Hepatocyte (in vitro differentiated cells): ENCODE measurements at regions not wholly inside any gene's neighbourhood (a gene's known extent, or its start where the extent isn't known, plus 50 kb on each side); places are given as distances from the start of the nearest gene placed in this dataset.

Experiments
- EZH2 ChIP-seq: fragments of 200-600 bp; sonication (generic); IDR thresholded peaks from 2 replicates; pipeline ENCODE4 v1.6.1; 2016; ENCODE audit warnings: antibody characterized with exemption, mild to moderate bottlenecking, borderline replicate concordance
- EZH2phosphoT487 ChIP-seq: fragments of 200-600 bp; sonication (generic); IDR thresholded peaks from one replicate; pipeline ENCODE4 v1.6.1; 2018; ENCODE audit warnings: antibody characterized with exemption, mild to moderate bottlenecking, low read depth, moderate library complexity; ENCODE audit not compliant: unreplicated experiment, severe bottlenecking
- TF ChIP-seq, protein P1 (sequence below): fragments of 200-600 bp; sonication (generic); IDR thresholded peaks from 2 replicates; pipeline ENCODE4 v1.5.1; 2016; ENCODE audit warnings: antibody characterized with exemption, mild to moderate bottlenecking; ENCODE audit not compliant: poor library complexity

DNA sequence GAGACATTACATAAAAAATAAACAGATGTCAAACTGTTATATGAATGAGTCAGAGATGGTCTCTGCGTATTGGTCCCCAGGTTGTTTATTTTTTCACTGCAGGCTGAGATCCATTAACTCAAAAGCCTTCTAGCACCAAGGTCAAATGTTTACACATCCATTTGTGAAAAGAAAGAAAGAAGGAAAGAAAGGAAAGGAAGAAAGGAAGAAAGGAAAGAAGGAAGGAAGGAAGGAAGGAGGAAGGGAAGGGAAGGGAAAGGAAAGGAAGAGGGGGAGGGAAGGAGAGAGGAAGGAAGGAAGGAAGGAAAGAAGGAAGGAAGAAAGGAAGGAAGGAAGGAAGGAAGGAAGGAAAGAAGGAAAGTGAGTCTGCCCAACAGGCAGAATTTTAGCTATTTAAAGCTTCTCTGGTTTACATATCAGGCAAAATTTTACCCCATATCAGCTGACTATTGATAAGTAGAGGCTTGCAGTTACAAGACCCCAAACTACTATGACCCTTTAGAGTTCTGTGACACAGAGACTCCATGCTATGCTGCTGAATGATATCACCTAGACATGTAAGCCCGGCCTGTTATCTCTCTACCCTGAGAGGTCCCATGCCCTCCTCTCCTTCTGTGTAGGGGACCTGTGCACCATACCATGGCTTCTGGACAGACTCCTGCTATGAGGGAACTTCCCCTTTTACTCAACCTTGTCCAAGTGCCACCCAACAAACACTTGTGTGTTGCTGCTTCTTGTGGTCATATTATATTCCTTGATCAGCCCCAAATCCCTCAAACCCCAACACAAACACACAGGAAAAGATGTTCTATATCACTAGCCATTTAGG is 59.0 kb downstream of the DRD1 start:
- TF ChIP-seq, protein P1, sequence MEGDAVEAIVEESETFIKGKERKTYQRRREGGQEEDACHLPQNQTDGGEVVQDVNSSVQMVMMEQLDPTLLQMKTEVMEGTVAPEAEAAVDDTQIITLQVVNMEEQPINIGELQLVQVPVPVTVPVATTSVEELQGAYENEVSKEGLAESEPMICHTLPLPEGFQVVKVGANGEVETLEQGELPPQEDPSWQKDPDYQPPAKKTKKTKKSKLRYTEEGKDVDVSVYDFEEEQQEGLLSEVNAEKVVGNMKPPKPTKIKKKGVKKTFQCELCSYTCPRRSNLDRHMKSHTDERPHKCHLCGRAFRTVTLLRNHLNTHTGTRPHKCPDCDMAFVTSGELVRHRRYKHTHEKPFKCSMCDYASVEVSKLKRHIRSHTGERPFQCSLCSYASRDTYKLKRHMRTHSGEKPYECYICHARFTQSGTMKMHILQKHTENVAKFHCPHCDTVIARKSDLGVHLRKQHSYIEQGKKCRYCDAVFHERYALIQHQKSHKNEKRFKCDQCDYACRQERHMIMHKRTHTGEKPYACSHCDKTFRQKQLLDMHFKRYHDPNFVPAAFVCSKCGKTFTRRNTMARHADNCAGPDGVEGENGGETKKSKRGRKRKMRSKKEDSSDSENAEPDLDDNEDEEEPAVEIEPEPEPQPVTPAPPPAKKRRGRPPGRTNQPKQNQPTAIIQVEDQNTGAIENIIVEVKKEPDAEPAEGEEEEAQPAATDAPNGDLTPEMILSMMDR: no peak
- TF ChIP-seq EZH2phosphoT487 (no peak), EZH2 (no peak)
